NCI-H446 (cell line): ENCODE measurements at regions not wholly inside any gene's neighbourhood (a gene's known extent, or its start where the extent isn't known, plus 50 kb on each side); places are given as distances from the start of the nearest gene placed in this dataset.
A peak's percentile ranks its signal among the peaks of the same experiment; 100 is the strongest.
"Not testable (repeated sequence)": the region's sequence is repeated elsewhere in the genome, so short reads cannot be mapped to it uniquely, and the experiment has no call there.

ENCODE experiments used
- DNase-seq, 2 experiments: peaks; one replicate each; lab custom pipeline; 2025; lab: John Stamatoyannopoulos, UW

GRCh38 chr9:97179616-97180015 lies 127.8 kb upstream of the CCDC180 start:
- DNase-seq = no peak

GRCh38 chr9:97176206-97176605 lies 131.3 kb upstream of the CCDC180 start:
- DNase-seq = peak in 1 of 2 experiments; percentile 0

- DNase-seq = not testable (repeated sequence)
These were observed 129.2 kb upstream of the CTSV start for GRCh38 chr9:97168174-97168573.

GRCh38 chr9:97166496-97167138 lies 127.7 kb upstream of the CTSV start:
- not testable (repeated sequence) for DNase-seq

- DNase-seq = no peak
These were observed 121.3 kb upstream of the CTSV start for GRCh38 chr9:97160255-97160654.

GRCh38 chr9:97158722-97159121 lies 119.8 kb upstream of the CTSV start:
- DNase-seq = not testable (repeated sequence)

GRCh38 chr9:97155441-97155840 lies 116.5 kb upstream of the CTSV start:
- DNase-seq = not testable (repeated sequence)

- DNase-seq = no peak
These were observed 115.0 kb upstream of the CTSV start for GRCh38 chr9:97153967-97154366.

GRCh38 chr9:97153160-97153559 lies 114.2 kb upstream of the CTSV start:
- DNase-seq = not testable (repeated sequence)

- DNase-seq = not testable (repeated sequence)
These were observed 111.5 kb upstream of the CTSV start for GRCh38 chr9:97150471-97150870.

- not testable (repeated sequence) for DNase-seq
These were observed 109.5 kb upstream of the CTSV start for GRCh38 chr9:97148428-97148827.

GRCh38 chr9:97145680-97146079 lies 106.7 kb upstream of the CTSV start:
- DNase-seq = not testable (repeated sequence)

GRCh38 chr9:97140566-97140965 lies 101.6 kb upstream of the CTSV start:
- DNase-seq = no peak

- no peak for DNase-seq
These were observed 97.5 kb upstream of the CTSV start for GRCh38 chr9:97136421-97136820.

- not testable (repeated sequence) for DNase-seq
These were observed 95.0 kb upstream of the CTSV start for GRCh38 chr9:97133966-97134365.

- no peak for DNase-seq
These were observed 93.9 kb upstream of the CTSV start for GRCh38 chr9:97132865-97133264.

GRCh38 chr9:97130864-97131263 lies 91.9 kb upstream of the CTSV start:
- not testable (repeated sequence) for DNase-seq

GRCh38 chr9:97130387-97130786 lies 91.4 kb upstream of the CTSV start:
- not testable (repeated sequence) for DNase-seq

GRCh38 chr9:97128919-97129318 lies 90.0 kb upstream of the CTSV start:
- DNase-seq = no peak

GRCh38 chr9:97124256-97124655 lies 85.3 kb upstream of the CTSV start:
- DNase-seq = no peak

GRCh38 chr9:97110696-97111095 lies 71.8 kb upstream of the CTSV start:
- DNase-seq = no peak

GRCh38 chr9:97109194-97109811 lies 70.4 kb upstream of the CTSV start:
- no peak for DNase-seq

GRCh38 chr9:97105220-97105619 lies 66.3 kb upstream of the CTSV start:
- not testable (repeated sequence) for DNase-seq
